ENCODE measurements at regions not wholly inside any gene's neighbourhood (a gene's known extent, or its start where the extent isn't known, plus 50 kb on each side); places are given as distances from the start of the nearest gene placed in this dataset.

- TF ChIP-seq CTCF (IDR thresholded peaks at IDR 0.05) (no peak), TCF7L2 (IDR thresholded peaks at IDR 0.05; ENCODE audit: low read depth, low read length) (no peak), SIN3A (IDR thresholded peaks at IDR 0.05; ENCODE audit: borderline replicate concordance, insufficient read depth, low read depth, low read length) (no peak), REST (IDR thresholded peaks at IDR 0.05; ENCODE audit: insufficient read depth in 1 of 2, low read depth in 2 of 2, low read length in 1 of 2) (no peak), POLR2AphosphoS5 (IDR thresholded peaks at IDR 0.05; ENCODE audit: low read depth, low read length) (no peak)
Observed at GRCh38 chr10:44071479-44071878, 313.4 kb downstream of the CXCL12 start.
